ENCODE measurements at regions not wholly inside any gene's neighbourhood (a gene's known extent, or its start where the extent isn't known, plus 50 kb on each side); places are given as distances from the start of the nearest gene placed in this dataset.

DNA sequence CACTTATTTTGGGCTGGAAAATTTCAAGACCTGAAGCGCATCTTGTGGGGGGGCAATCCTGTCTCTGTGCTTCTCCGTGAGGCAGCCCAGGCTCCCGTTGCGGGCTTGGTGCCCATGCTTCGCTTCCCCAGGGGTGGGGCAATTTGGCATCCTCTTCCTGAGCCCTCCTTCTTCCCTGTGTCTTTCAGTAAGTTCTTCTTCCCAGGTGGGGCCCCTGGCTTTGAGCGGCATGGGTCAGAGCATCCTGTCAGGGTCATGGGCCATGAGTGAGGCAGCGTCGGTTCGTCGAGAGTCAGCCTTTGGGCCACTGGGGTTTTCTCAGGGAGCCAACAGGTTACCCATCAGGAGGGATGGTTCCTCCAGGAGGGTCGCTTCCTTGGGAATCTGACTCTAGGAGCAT is 200.7 kb downstream of the UBE3A start:
- DNase-seq (ENCODE audit: extremely low spot score): no peak
- POLR2A ChIA-PET: no interaction called here
- TF ChIP-seq, protein P1, sequence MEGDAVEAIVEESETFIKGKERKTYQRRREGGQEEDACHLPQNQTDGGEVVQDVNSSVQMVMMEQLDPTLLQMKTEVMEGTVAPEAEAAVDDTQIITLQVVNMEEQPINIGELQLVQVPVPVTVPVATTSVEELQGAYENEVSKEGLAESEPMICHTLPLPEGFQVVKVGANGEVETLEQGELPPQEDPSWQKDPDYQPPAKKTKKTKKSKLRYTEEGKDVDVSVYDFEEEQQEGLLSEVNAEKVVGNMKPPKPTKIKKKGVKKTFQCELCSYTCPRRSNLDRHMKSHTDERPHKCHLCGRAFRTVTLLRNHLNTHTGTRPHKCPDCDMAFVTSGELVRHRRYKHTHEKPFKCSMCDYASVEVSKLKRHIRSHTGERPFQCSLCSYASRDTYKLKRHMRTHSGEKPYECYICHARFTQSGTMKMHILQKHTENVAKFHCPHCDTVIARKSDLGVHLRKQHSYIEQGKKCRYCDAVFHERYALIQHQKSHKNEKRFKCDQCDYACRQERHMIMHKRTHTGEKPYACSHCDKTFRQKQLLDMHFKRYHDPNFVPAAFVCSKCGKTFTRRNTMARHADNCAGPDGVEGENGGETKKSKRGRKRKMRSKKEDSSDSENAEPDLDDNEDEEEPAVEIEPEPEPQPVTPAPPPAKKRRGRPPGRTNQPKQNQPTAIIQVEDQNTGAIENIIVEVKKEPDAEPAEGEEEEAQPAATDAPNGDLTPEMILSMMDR (IDR thresholded peaks at IDR 0.05; ENCODE audit: control extremely low read depth, extremely low read depth, low read depth, missing control alignments): no peak
- CTCF ChIA-PET: no interaction called here

DNA sequence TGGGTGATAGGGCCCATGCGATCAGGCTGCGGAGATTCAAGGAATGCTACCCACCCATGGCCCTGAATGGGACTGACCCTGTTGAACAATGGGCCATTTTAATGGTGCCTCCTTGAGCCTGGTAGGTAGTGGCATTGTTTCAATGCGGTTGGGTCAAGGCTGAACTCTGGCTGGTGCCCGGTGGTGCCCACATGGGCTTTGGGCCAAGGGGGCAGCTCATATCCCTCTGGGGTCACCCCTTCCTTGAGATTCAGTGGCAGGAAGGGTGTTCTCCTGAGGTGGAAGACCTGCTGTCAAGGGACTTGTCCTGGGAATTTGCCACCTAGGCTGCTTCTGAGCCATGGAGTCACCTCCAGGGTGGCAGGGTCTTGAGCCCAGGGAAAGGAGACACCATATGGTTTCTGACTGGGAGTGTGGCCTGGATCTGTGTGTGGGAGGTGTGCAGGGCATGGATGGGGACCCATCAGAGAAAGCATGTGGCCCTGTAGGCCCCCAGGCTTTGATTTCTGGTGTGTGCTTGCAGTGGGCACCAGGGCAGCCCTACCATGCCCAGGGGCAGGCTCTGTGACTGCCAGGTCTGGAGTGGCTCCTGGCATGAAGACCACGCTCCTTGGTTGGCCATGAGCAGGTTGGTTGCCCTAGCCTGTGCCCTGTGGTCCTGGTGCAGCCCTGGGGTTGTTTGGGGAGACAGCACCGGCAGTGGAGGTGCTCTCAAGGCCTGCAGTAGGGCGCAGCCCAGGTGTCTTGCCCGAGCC is 199.9 kb downstream of the UBE3A start:
- ChIA-PET CTCF (no interaction called here), POLR2A (no interaction called here)
- TF ChIP-seq, protein P1 (IDR thresholded peaks at IDR 0.05; ENCODE audit: control extremely low read depth, extremely low read depth, low read depth, missing control alignments): no peak
- no peak for DNase-seq (ENCODE audit: extremely low spot score)

DNA sequence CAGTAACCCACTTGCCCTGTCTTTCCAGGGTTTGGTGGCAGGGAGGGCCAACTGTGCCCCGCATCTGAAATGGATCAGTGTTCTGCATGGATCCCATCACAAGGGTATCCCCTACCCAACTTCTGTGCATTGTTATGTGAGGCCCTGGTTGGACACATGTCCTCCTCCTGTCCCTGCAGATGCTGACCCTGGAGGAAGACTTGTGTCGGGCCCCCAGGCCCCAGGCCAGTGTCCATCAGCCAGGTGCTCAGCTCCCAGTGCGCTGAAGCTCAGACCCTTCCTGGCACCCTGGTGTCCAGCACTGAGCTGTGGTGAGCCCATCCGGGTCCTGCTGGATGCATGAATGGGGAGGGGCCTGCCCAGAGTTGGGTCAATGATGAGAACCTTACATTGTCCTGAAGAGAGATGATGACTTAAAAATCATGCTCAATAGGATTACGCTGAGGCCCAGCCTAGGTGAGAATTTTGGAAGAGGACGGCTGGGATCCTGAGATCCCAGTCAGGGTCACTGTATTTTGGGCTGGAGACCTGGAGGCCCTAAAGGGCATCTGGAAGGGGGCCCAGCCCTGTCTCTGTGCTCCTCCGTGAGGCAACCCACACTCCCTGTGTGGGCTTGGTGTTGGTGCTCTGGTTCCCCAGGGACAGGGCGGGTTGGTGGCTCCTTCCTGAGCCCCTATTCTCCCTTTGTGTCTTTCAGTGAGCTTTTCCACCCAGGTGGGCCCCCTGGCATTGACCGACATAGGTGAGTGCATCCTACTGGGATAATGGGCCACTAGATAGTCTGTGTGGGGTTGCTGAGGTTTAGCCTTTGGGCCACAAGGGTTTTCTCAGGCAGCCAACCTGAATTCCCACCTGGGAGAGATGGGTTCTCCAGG is 199.1 kb downstream of the UBE3A start:
- ChIA-PET POLR2A (no interaction called here), CTCF (no interaction called here)
- TF ChIP-seq, protein P1 (IDR thresholded peaks at IDR 0.05; ENCODE audit: control extremely low read depth, extremely low read depth, low read depth, missing control alignments): no peak
- DNase-seq (ENCODE audit: extremely low spot score): no peak

- ChIA-PET CTCF (no interaction called here), POLR2A (no interaction called here)
- TF ChIP-seq, protein P1 (IDR thresholded peaks at IDR 0.05; ENCODE audit: control extremely low read depth, extremely low read depth, low read depth, missing control alignments): no peak
- DNase-seq (ENCODE audit: extremely low spot score): no peak
These were observed 198.3 kb downstream of the UBE3A start for GRCh38 chr15:25240461-25241021.

- no peak for DNase-seq (ENCODE audit: extremely low spot score)
- TF ChIP-seq, protein P1 (IDR thresholded peaks at IDR 0.05; ENCODE audit: control extremely low read depth, extremely low read depth, low read depth, missing control alignments): no peak
- POLR2A ChIA-PET: no interaction called here
- CTCF ChIA-PET: no interaction called here
These were observed 197.5 kb downstream of the UBE3A start for GRCh38 chr15:25241241-25241801.

DNA sequence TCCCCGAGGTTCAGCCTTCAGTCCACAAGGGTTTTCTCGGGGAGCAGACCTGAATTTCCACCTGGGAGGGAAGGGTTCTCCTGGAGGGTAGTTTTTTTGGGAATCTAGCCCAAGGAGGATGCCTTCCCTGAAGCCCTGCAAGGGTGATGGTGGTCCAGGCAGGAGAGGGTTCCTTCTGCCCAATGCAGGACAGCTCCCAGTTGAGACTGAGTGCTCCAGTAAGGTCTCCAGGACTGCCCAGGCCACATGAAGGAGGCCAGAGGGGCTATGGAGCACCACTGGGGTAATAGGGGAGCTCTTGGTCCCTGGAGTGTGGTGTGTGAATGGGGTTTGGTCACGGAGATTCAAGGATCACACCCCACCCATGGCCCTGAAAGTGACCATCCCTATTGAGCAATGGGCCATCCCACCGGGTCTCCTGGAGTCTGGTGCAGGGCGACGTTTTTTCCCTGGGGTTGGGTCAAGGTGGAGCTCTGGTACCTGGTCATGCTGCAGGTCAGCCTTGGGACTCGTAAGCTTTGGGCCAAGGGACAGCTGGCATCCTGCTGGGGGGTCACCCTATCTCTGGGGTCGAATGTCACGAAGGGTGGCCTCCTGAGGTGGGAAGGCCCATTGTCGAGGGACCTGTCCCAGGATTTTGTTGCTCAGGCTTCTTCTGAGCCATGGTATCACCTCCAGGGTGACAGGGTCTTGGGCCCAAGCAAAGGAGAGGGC is 196.5 kb downstream of the UBE3A start:
- POLR2A ChIA-PET: no interaction called here
- TF ChIP-seq, protein P1 (IDR thresholded peaks at IDR 0.05; ENCODE audit: control extremely low read depth, extremely low read depth, low read depth, missing control alignments): no peak
- CTCF ChIA-PET: no interaction called here
- DNase-seq (ENCODE audit: extremely low spot score): no peak
